ENCODE measurements at regions not wholly inside any gene's neighbourhood (a gene's known extent, or its start where the extent isn't known, plus 50 kb on each side); places are given as distances from the start of the nearest gene placed in this dataset.

GRCh38 chr17:79204261-79204660, 129.6 kb downstream of the ENGASE start:
- 75% methylated on average over 20 of the region's 20 CpGs for WGBS (ENCODE audit: low lambda C conversion rate)
- in situ Hi-C loops (cut with HindIII; ENCODE audit: extremely low pct_ligation_motif_present, low pct_unique_long_range_greater_than_20kb) (no loop called here), intact Hi-C loops (cut with micrococcal nuclease; ENCODE audit: unreplicated experiment) (no loop called here)
- H3K4me1 ChIP-seq (ENCODE audit: insufficient read depth, low read length), result no peaks in the 10 kb centered on the region
- H3K9me3 ChIP-seq (ENCODE audit: low read length), result no peaks in the 10 kb centered on the region
- H3K27ac ChIP-seq (ENCODE audit: extremely low read length, insufficient read depth, low read length), result no peak overlapping the region
- no peak overlapping the region for H3K4me3 ChIP-seq (replicated peaks in 1 of 3; ENCODE audit: insufficient read depth in 1 of 3, low read depth in 2 of 3, low read length in 3 of 3)
- peaks cover 17 to 66% of the 10 kb centered on the region in 2 experiments for H3K27me3 ChIP-seq (ENCODE audit: control insufficient read depth in 1 of 2, insufficient read depth in 2 of 2, low read length in 2 of 2)
- no peaks in the 10 kb centered on the region; the same call in 1 of the 2 replicates for H4K20me1 ChIP-seq (ENCODE audit: insufficient read depth, low read length)
- TF ChIP-seq E2F2 (CRISPR knock-in tag; IDR thresholded peaks at IDR 0.05; ENCODE audit: borderline replicate concordance), result no peak
- no peak for TF ChIP-seq HNF1A (IDR thresholded peaks at IDR 0.05; ENCODE audit: low read depth)
- TF ChIP-seq HNF1A (CRISPR knock-in tag; IDR thresholded peaks at IDR 0.05; ENCODE audit: borderline replicate concordance), result no peak
- TF ChIP-seq ZNF891 (CRISPR knock-in tag; IDR thresholded peaks at IDR 0.05), result no peak
- TF ChIP-seq TERF1 (CRISPR knock-in tag; IDR thresholded peaks at IDR 0.05), result no peak
- no peak for TF ChIP-seq NR1H2 (CRISPR knock-in tag; IDR thresholded peaks at IDR 0.05; ENCODE audit: borderline replicate concordance, low read depth)
- TF ChIP-seq CBX5 (CRISPR knock-in tag; IDR thresholded peaks at IDR 0.05; ENCODE audit: borderline replicate concordance), result no peak
- no peak for TF ChIP-seq ZC3H4 (CRISPR knock-in tag; IDR thresholded peaks at IDR 0.05; ENCODE audit: borderline replicate concordance)
- TF ChIP-seq ZNF652 (CRISPR knock-in tag; IDR thresholded peaks at IDR 0.05; ENCODE audit: borderline replicate concordance, low read depth), result no peak
- no peak for TF ChIP-seq ZBTB34 (CRISPR knock-in tag; IDR thresholded peaks at IDR 0.05)
- TF ChIP-seq FOSL2 (CRISPR knock-in tag; IDR thresholded peaks at IDR 0.05), result no peak
- TF ChIP-seq THYN1 (CRISPR knock-in tag; IDR thresholded peaks at IDR 0.05; ENCODE audit: borderline replicate concordance, low read depth), result no peak
- TF ChIP-seq SP2 (CRISPR knock-in tag; IDR thresholded peaks at IDR 0.05), result no peak
- TF ChIP-seq PCBP2 (optimal IDR thresholded peaks at IDR 0.05; ENCODE audit: low read depth, low read length, poor library complexity, severe bottlenecking), result no peak
- no peak for TF ChIP-seq HOXD1 (CRISPR knock-in tag; IDR thresholded peaks at IDR 0.05)
- TF ChIP-seq MEF2D (CRISPR knock-in tag; IDR thresholded peaks at IDR 0.05), result no peak
- no peak for TF ChIP-seq STAG1 (CRISPR knock-in tag; IDR thresholded peaks at IDR 0.05)
- H3K9ac ChIP-seq (ENCODE audit: insufficient read depth, low read depth, low read length), result no peak overlapping the region
- H2AFZ ChIP-seq (ENCODE audit: low read length), result no peak overlapping the region
- H3K79me2 ChIP-seq (ENCODE audit: insufficient read depth, low read length), result no peaks in the 10 kb centered on the region
- H3K4me2 ChIP-seq (ENCODE audit: low read depth, low read length), result no peak overlapping the region
- CTCF ChIA-PET (ENCODE audit: low intra/inter-chr PET ratio, low total read pairs), result no interaction called here
- no TSS peak for BruUV-seq (replicated peaks)
- FAIRE-seq, result no peak
- no peak for DNase-seq (ENCODE audit: low spot score)
- POLR2A ChIA-PET, result no interaction called here
- ATAC-seq, result no peak
- no peaks in the 10 kb centered on the region for H3K36me3 ChIP-seq (replicated peaks in 1 of 2; ENCODE audit: control insufficient read depth in 1 of 2, insufficient read depth in 2 of 2, low read length in 2 of 2)

Measured in HepG2 (cell line).